ENCODE measurements at regions not wholly inside any gene's neighbourhood (a gene's known extent, or its start where the extent isn't known, plus 50 kb on each side); places are given as distances from the start of the nearest gene placed in this dataset.
A peak's percentile ranks its signal among the peaks of the same experiment; 100 is the strongest.

DNA sequence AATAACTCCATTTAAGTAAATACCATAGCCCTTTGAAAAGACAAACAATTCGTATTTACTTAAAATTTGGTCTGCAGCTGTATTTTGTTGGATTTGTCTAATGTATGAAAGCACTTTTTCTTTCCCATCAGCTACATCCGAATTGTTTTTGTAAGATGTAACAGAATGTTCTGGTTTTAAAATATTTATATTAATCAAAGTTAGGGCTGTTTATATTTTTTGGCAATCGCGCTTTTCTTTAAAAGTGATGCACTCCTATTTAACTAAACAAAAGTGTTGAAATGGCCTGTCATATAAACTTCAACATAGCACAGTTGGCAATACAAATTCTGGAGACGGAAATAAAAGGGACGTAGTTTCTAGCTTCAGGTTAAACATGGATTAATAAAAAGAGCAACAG lies 216.3 kb upstream of the ADGRL2 start:
- Histone ChIP-seq H3K79me2 (ENCODE audit: insufficient read depth, low read length) (no peaks in the 10 kb centered on the region), H3F3A (ENCODE audit: insufficient read depth) (no peaks in the 10 kb centered on the region), H4K20me1 (ENCODE audit: low read depth, low read length) (no peaks in the 10 kb centered on the region), H2AFZ (ENCODE audit: low read depth, low read length, severe bottlenecking) (no peak overlapping the region), H3K36me3 (ENCODE audit: low read length) (no peaks in the 10 kb centered on the region), H3K9me3 (ENCODE audit: insufficient read depth, low read length) (no peaks in the 10 kb centered on the region), H3K4me2 (ENCODE audit: low read depth, low read length, poor library complexity, severe bottlenecking) (no peak overlapping the region), H3K9ac (ENCODE audit: low read length) (no peak overlapping the region), H3K4me3 (ENCODE audit: insufficient read depth, low read length, poor library complexity, severe bottlenecking) (no peak overlapping the region), H3K27ac (ENCODE audit: low read depth, low read length) (no peak overlapping the region), H3K9me2 (replicated peaks; ENCODE audit: insufficient read depth, low read length) (no peaks in the 10 kb centered on the region), H3K27me3 (ENCODE audit: low read length) (no peaks in the 10 kb centered on the region)
- no peak for TF ChIP-seq EZH2phosphoT487 (conservative IDR thresholded peaks at IDR 0.05; ENCODE audit: low read length)
- no peak for TF ChIP-seq CTCF (IDR thresholded peaks at IDR 0.05; ENCODE audit: insufficient read depth, low read length, poor library complexity, severe bottlenecking)

- Histone ChIP-seq H3K79me2 (ENCODE audit: insufficient read depth, low read length) (no peaks in the 10 kb centered on the region), H3K27me3 (ENCODE audit: low read length) (no peaks in the 10 kb centered on the region), H2AFZ (ENCODE audit: low read depth, low read length, severe bottlenecking) (peak overlapping the region; percentile 44), H3K27ac (ENCODE audit: low read depth, low read length) (no peak overlapping the region), H3K4me3 (ENCODE audit: insufficient read depth, low read length, poor library complexity, severe bottlenecking) (no peak overlapping the region), H3K4me2 (ENCODE audit: low read depth, low read length, poor library complexity, severe bottlenecking) (no peak overlapping the region), H3K9ac (ENCODE audit: low read length) (no peak overlapping the region), H3F3A (ENCODE audit: insufficient read depth) (no peaks in the 10 kb centered on the region), H3K9me3 (ENCODE audit: insufficient read depth, low read length) (no peaks in the 10 kb centered on the region), H3K36me3 (ENCODE audit: low read length) (no peaks in the 10 kb centered on the region), H4K20me1 (ENCODE audit: low read depth, low read length) (no peaks in the 10 kb centered on the region), H3K9me2 (replicated peaks; ENCODE audit: insufficient read depth, low read length) (no peaks in the 10 kb centered on the region)
- no peak for TF ChIP-seq EZH2phosphoT487 (conservative IDR thresholded peaks at IDR 0.05; ENCODE audit: low read length)
- TF ChIP-seq CTCF (IDR thresholded peaks at IDR 0.05; ENCODE audit: insufficient read depth, low read length, poor library complexity, severe bottlenecking), result no peak
Measured at GRCh38 chr1:81583878-81584277, 216.9 kb upstream of the ADGRL2 start.

GRCh38 chr1:81582467-81582986 lies 218.2 kb upstream of the ADGRL2 start:
- H3K36me3 ChIP-seq (ENCODE audit: low read length), result no peaks in the 10 kb centered on the region
- no peak overlapping the region for H3K4me3 ChIP-seq (ENCODE audit: insufficient read depth, low read length, poor library complexity, severe bottlenecking)
- no peaks in the 10 kb centered on the region for H3K27me3 ChIP-seq (ENCODE audit: low read length)
- no peak overlapping the region for H2AFZ ChIP-seq (ENCODE audit: low read depth, low read length, severe bottlenecking)
- H4K20me1 ChIP-seq (ENCODE audit: low read depth, low read length), result no peaks in the 10 kb centered on the region
- H3K9me2 ChIP-seq (replicated peaks; ENCODE audit: insufficient read depth, low read length), result no peaks in the 10 kb centered on the region
- no peak overlapping the region for H3K4me2 ChIP-seq (ENCODE audit: low read depth, low read length, poor library complexity, severe bottlenecking)
- TF ChIP-seq CTCF (IDR thresholded peaks at IDR 0.05; ENCODE audit: insufficient read depth, low read length, poor library complexity, severe bottlenecking) (no peak), EZH2phosphoT487 (conservative IDR thresholded peaks at IDR 0.05; ENCODE audit: low read length) (no peak)
- no peaks in the 10 kb centered on the region for H3K9me3 ChIP-seq (ENCODE audit: insufficient read depth, low read length)
- H3K27ac ChIP-seq (ENCODE audit: low read depth, low read length), result no peak overlapping the region
- H3K79me2 ChIP-seq (ENCODE audit: insufficient read depth, low read length), result no peaks in the 10 kb centered on the region
- H3F3A ChIP-seq (ENCODE audit: insufficient read depth), result no peaks in the 10 kb centered on the region
- H3K9ac ChIP-seq (ENCODE audit: low read length), result no peak overlapping the region

Measured in SU-DHL-6 (cell line).